ENCODE measurements at regions not wholly inside any gene's neighbourhood (a gene's known extent, or its start where the extent isn't known, plus 50 kb on each side); places are given as distances from the start of the nearest gene placed in this dataset.
A peak's percentile ranks its signal among the peaks of the same experiment; 100 is the strongest.

GRCh38 chr5:57824623-57825022 lies 342.0 kb upstream of the ACTBL2 start:
- H3K9me3 ChIP-seq (ENCODE audit: insufficient read depth, low read length): peaks cover 6% of the 10 kb centered on the region; the same call in 1 of the 2 replicates
- H3K9ac ChIP-seq (ENCODE audit: insufficient read length, low read depth): no peak overlapping the region
- H3K4me3 ChIP-seq (ENCODE audit: insufficient read length, low read depth): no peak overlapping the region
- no peak for DNase-seq (ENCODE audit: low read depth, low spot score)
- no peaks in the 10 kb centered on the region for H3K27me3 ChIP-seq (ENCODE audit: insufficient read depth, insufficient read length)
- H3K4me1 ChIP-seq (ENCODE audit: insufficient read depth, insufficient read length): no peaks in the 10 kb centered on the region
- no peaks in the 10 kb centered on the region for H3K36me3 ChIP-seq (ENCODE audit: insufficient read depth, insufficient read length, low read length)
- TF ChIP-seq SUZ12 (IDR thresholded peaks at IDR 0.05; ENCODE audit: extremely low read depth, insufficient read depth, insufficient read length) (no peak), YY1 (IDR thresholded peaks at IDR 0.05; ENCODE audit: insufficient read depth, insufficient read length) (no peak), ZNF274 (IDR thresholded peaks at IDR 0.05; ENCODE audit: low read depth, low read length) (no peak)

GRCh38 chr5:57824047-57824446 lies 341.4 kb upstream of the ACTBL2 start:
- H3K4me1 ChIP-seq (ENCODE audit: insufficient read depth, insufficient read length): no peaks in the 10 kb centered on the region
- H3K4me3 ChIP-seq (ENCODE audit: insufficient read length, low read depth): no peak overlapping the region
- TF ChIP-seq YY1 (IDR thresholded peaks at IDR 0.05; ENCODE audit: insufficient read depth, insufficient read length): no peak
- no peak for DNase-seq (ENCODE audit: low read depth, low spot score)
- no peaks in the 10 kb centered on the region for H3K36me3 ChIP-seq (ENCODE audit: insufficient read depth, insufficient read length, low read length)
- peaks cover 6% of the 10 kb centered on the region; the same call in 1 of the 2 replicates for H3K9me3 ChIP-seq (ENCODE audit: insufficient read depth, low read length)
- no peak overlapping the region for H3K9ac ChIP-seq (ENCODE audit: insufficient read length, low read depth)
- H3K27me3 ChIP-seq (ENCODE audit: insufficient read depth, insufficient read length): no peaks in the 10 kb centered on the region

- Histone ChIP-seq H3K4me3 (ENCODE audit: insufficient read length, low read depth) (no peak overlapping the region), H3K36me3 (ENCODE audit: insufficient read depth, insufficient read length, low read length) (no peaks in the 10 kb centered on the region), H3K4me1 (ENCODE audit: insufficient read depth, insufficient read length) (no peaks in the 10 kb centered on the region), H3K9me3 (ENCODE audit: insufficient read depth, low read length) (peaks cover 6% of the 10 kb centered on the region; the same call in 1 of the 2 replicates), H3K9ac (ENCODE audit: insufficient read length, low read depth) (no peak overlapping the region), H3K27me3 (ENCODE audit: insufficient read depth, insufficient read length) (no peaks in the 10 kb centered on the region)
- no peak for DNase-seq (ENCODE audit: low read depth, low spot score)
- no peak for TF ChIP-seq YY1 (IDR thresholded peaks at IDR 0.05; ENCODE audit: insufficient read depth, insufficient read length)
- TF ChIP-seq SUZ12 (IDR thresholded peaks at IDR 0.05; ENCODE audit: extremely low read depth, insufficient read depth, insufficient read length): no peak
- TF ChIP-seq ZNF274 (IDR thresholded peaks at IDR 0.05; ENCODE audit: low read depth, low read length): no peak
Measured at GRCh38 chr5:57822651-57823050, 340.0 kb upstream of the ACTBL2 start.

- TF ChIP-seq ZNF274 (IDR thresholded peaks at IDR 0.05; ENCODE audit: low read depth, low read length) (no peak), SUZ12 (IDR thresholded peaks at IDR 0.05; ENCODE audit: extremely low read depth, insufficient read depth, insufficient read length) (no peak), YY1 (IDR thresholded peaks at IDR 0.05; ENCODE audit: insufficient read depth, insufficient read length) (no peak)
- Histone ChIP-seq H3K9ac (ENCODE audit: insufficient read length, low read depth) (no peak overlapping the region), H3K36me3 (ENCODE audit: insufficient read depth, insufficient read length, low read length) (no peaks in the 10 kb centered on the region), H3K9me3 (ENCODE audit: insufficient read depth, low read length) (peaks cover 6% of the 10 kb centered on the region; the same call in 1 of the 2 replicates), H3K27me3 (ENCODE audit: insufficient read depth, insufficient read length) (no peaks in the 10 kb centered on the region), H3K4me3 (ENCODE audit: insufficient read length, low read depth) (no peak overlapping the region), H3K4me1 (ENCODE audit: insufficient read depth, insufficient read length) (no peaks in the 10 kb centered on the region)
- no peak for DNase-seq (ENCODE audit: low read depth, low spot score)
Measured at GRCh38 chr5:57818397-57818796, 335.8 kb upstream of the ACTBL2 start.

- no peaks in the 10 kb centered on the region for H3K27me3 ChIP-seq (ENCODE audit: insufficient read depth, insufficient read length)
- peaks cover 6% of the 10 kb centered on the region; the same call in 1 of the 2 replicates for H3K9me3 ChIP-seq (ENCODE audit: insufficient read depth, low read length)
- TF ChIP-seq ZNF274 (IDR thresholded peaks at IDR 0.05; ENCODE audit: low read depth, low read length): no peak
- no peak for TF ChIP-seq SUZ12 (IDR thresholded peaks at IDR 0.05; ENCODE audit: extremely low read depth, insufficient read depth, insufficient read length)
- no peak for TF ChIP-seq YY1 (IDR thresholded peaks at IDR 0.05; ENCODE audit: insufficient read depth, insufficient read length)
- no peak overlapping the region for H3K9ac ChIP-seq (ENCODE audit: insufficient read length, low read depth)
- no peaks in the 10 kb centered on the region for H3K4me1 ChIP-seq (ENCODE audit: insufficient read depth, insufficient read length)
- no peaks in the 10 kb centered on the region for H3K36me3 ChIP-seq (ENCODE audit: insufficient read depth, insufficient read length, low read length)
- H3K4me3 ChIP-seq (ENCODE audit: insufficient read length, low read depth): no peak overlapping the region
- DNase-seq (ENCODE audit: low read depth, low spot score): no peak
Measured at GRCh38 chr5:57817924-57818323, 335.3 kb upstream of the ACTBL2 start.

- H3K27me3 ChIP-seq (ENCODE audit: insufficient read depth, insufficient read length): no peaks in the 10 kb centered on the region
- no peak overlapping the region for H3K9ac ChIP-seq (ENCODE audit: insufficient read length, low read depth)
- H3K36me3 ChIP-seq (ENCODE audit: insufficient read depth, insufficient read length, low read length): no peaks in the 10 kb centered on the region
- TF ChIP-seq ZNF274 (IDR thresholded peaks at IDR 0.05; ENCODE audit: low read depth, low read length): no peak
- TF ChIP-seq SUZ12 (IDR thresholded peaks at IDR 0.05; ENCODE audit: extremely low read depth, insufficient read depth, insufficient read length): no peak
- TF ChIP-seq YY1 (IDR thresholded peaks at IDR 0.05; ENCODE audit: insufficient read depth, insufficient read length): no peak
- H3K9me3 ChIP-seq (ENCODE audit: insufficient read depth, low read length): peaks cover 6% of the 10 kb centered on the region; the same call in 1 of the 2 replicates
- H3K4me1 ChIP-seq (ENCODE audit: insufficient read depth, insufficient read length): no peaks in the 10 kb centered on the region
- no peak for DNase-seq (ENCODE audit: low read depth, low spot score)
- no peak overlapping the region for H3K4me3 ChIP-seq (ENCODE audit: insufficient read length, low read depth)
Measured at GRCh38 chr5:57817001-57817453, 334.4 kb upstream of the ACTBL2 start.

- TF ChIP-seq SUZ12 (IDR thresholded peaks at IDR 0.05; ENCODE audit: extremely low read depth, insufficient read depth, insufficient read length) (no peak), ZNF274 (IDR thresholded peaks at IDR 0.05; ENCODE audit: low read depth, low read length) (no peak), YY1 (IDR thresholded peaks at IDR 0.05; ENCODE audit: insufficient read depth, insufficient read length) (no peak)
- Histone ChIP-seq H3K4me3 (ENCODE audit: insufficient read length, low read depth) (no peak overlapping the region), H3K27me3 (ENCODE audit: insufficient read depth, insufficient read length) (no peaks in the 10 kb centered on the region), H3K9me3 (ENCODE audit: insufficient read depth, low read length) (peaks cover 6% of the 10 kb centered on the region; the same call in 1 of the 2 replicates), H3K4me1 (ENCODE audit: insufficient read depth, insufficient read length) (no peaks in the 10 kb centered on the region), H3K36me3 (ENCODE audit: insufficient read depth, insufficient read length, low read length) (no peaks in the 10 kb centered on the region), H3K9ac (ENCODE audit: insufficient read length, low read depth) (no peak overlapping the region)
- DNase-seq (ENCODE audit: low read depth, low spot score): peak; percentile 15
Measured at GRCh38 chr5:57816108-57816507, 333.5 kb upstream of the ACTBL2 start.
